ENCODE measurements at regions not wholly inside any gene's neighbourhood (a gene's known extent, or its start where the extent isn't known, plus 50 kb on each side); places are given as distances from the start of the nearest gene placed in this dataset.
"Not testable (repeated sequence)": the region's sequence is repeated elsewhere in the genome, so short reads cannot be mapped to it uniquely, and the experiment has no call there.

GRCh38 chrX:99988532-99988931 lies 421.5 kb downstream of the PCDH19 start:
- DNase-seq (ENCODE audit: low read depth) = not testable (repeated sequence)

- DNase-seq (ENCODE audit: low read depth) = no peak
Observed at GRCh38 chrX:99973572-99974226, 436.4 kb downstream of the PCDH19 start.

GRCh38 chrX:99939883-99940232 lies 470.2 kb downstream of the PCDH19 start:
- DNase-seq (ENCODE audit: low read depth) = no peak

GRCh38 chrX:99939206-99939882 lies 470.7 kb downstream of the PCDH19 start:
- DNase-seq (ENCODE audit: low read depth) = not testable (repeated sequence)

GRCh38 chrX:99938464-99938863 lies 471.6 kb downstream of the PCDH19 start:
- DNase-seq (ENCODE audit: low read depth) = no peak

- no peak for DNase-seq (ENCODE audit: low read depth)
Observed at GRCh38 chrX:99933865-99934264, 476.2 kb downstream of the PCDH19 start.

- no peak for DNase-seq (ENCODE audit: low read depth)
Observed at GRCh38 chrX:99914635-99915034, 495.4 kb downstream of the PCDH19 start.

GRCh38 chrX:99913611-99914010 lies 496.5 kb downstream of the PCDH19 start:
- no peak for DNase-seq (ENCODE audit: low read depth)

- no peak for DNase-seq (ENCODE audit: low read depth)
Observed at GRCh38 chrX:99909946-99910345, 500.1 kb downstream of the PCDH19 start.

GRCh38 chrX:99901091-99901490 lies 509.0 kb downstream of the PCDH19 start:
- DNase-seq (ENCODE audit: low read depth) = no peak

- DNase-seq (ENCODE audit: low read depth) = no peak
Observed at GRCh38 chrX:99887918-99888317, 522.2 kb downstream of the PCDH19 start.

- no peak for DNase-seq (ENCODE audit: low read depth)
Observed at GRCh38 chrX:99857455-99857854, 552.6 kb downstream of the PCDH19 start.

- no peak for DNase-seq (ENCODE audit: low read depth)
Observed at GRCh38 chrX:99833821-99834220, 576.3 kb downstream of the PCDH19 start.

- no peak for DNase-seq (ENCODE audit: low read depth)
Observed at GRCh38 chrX:99820197-99820596, 589.9 kb downstream of the PCDH19 start.

GRCh38 chrX:99800016-99800415 lies 610.1 kb downstream of the PCDH19 start:
- DNase-seq (ENCODE audit: low read depth) = no peak

- DNase-seq (ENCODE audit: low read depth) = no peak
Observed at GRCh38 chrX:99798936-99799335, 611.1 kb downstream of the PCDH19 start.

- no peak for DNase-seq (ENCODE audit: low read depth)
Observed at GRCh38 chrX:99795495-99795894, 614.6 kb downstream of the PCDH19 start.

GRCh38 chrX:99782516-99783040 lies 627.5 kb downstream of the PCDH19 start:
- no peak for DNase-seq (ENCODE audit: low read depth)

GRCh38 chrX:99777912-99778311 lies 632.2 kb downstream of the PCDH19 start:
- DNase-seq (ENCODE audit: low read depth) = no peak

GRCh38 chrX:99761731-99762130 lies 648.3 kb downstream of the PCDH19 start:
- no peak for DNase-seq (ENCODE audit: low read depth)

GRCh38 chrX:99752776-99753175 lies 657.3 kb downstream of the PCDH19 start:
- no peak for DNase-seq (ENCODE audit: low read depth)

- no peak for DNase-seq (ENCODE audit: low read depth)
Observed at GRCh38 chrX:99750721-99751120, 659.4 kb downstream of the PCDH19 start.

- no peak for DNase-seq (ENCODE audit: low read depth)
Observed at GRCh38 chrX:99722094-99722493, 688.0 kb downstream of the PCDH19 start.

GRCh38 chrX:99719140-99719539 lies 690.9 kb downstream of the PCDH19 start:
- no peak for DNase-seq (ENCODE audit: low read depth)
